ENCODE measurements at regions not wholly inside any gene's neighbourhood (a gene's known extent, or its start where the extent isn't known, plus 50 kb on each side); places are given as distances from the start of the nearest gene placed in this dataset.

DNA sequence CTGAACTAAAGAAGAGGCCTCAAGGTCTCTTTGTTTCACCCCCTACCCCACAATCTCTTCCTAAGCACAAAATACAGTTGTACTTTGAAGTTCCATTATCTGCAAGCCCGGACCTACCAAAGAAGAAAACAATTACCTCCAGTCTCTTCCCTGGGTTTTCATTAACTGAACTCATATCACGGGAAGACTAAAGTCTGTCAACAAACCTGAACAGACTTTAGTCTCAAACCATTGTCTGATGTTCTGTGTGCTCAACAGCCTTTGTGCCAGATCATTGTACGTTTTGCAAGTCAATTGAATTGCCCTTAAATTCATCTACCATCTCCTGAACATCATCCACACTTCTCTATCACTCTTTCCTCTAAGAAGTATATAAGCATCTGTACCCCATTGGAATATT lies 1021.9 kb upstream of the CDH2 start:
- TF ChIP-seq, protein P1, sequence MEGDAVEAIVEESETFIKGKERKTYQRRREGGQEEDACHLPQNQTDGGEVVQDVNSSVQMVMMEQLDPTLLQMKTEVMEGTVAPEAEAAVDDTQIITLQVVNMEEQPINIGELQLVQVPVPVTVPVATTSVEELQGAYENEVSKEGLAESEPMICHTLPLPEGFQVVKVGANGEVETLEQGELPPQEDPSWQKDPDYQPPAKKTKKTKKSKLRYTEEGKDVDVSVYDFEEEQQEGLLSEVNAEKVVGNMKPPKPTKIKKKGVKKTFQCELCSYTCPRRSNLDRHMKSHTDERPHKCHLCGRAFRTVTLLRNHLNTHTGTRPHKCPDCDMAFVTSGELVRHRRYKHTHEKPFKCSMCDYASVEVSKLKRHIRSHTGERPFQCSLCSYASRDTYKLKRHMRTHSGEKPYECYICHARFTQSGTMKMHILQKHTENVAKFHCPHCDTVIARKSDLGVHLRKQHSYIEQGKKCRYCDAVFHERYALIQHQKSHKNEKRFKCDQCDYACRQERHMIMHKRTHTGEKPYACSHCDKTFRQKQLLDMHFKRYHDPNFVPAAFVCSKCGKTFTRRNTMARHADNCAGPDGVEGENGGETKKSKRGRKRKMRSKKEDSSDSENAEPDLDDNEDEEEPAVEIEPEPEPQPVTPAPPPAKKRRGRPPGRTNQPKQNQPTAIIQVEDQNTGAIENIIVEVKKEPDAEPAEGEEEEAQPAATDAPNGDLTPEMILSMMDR (IDR thresholded peaks at IDR 0.05), result no peak
- no peak for TF ChIP-seq POLR2A (IDR thresholded peaks at IDR 0.05; ENCODE audit: low read length)
- TF ChIP-seq, protein P2, sequence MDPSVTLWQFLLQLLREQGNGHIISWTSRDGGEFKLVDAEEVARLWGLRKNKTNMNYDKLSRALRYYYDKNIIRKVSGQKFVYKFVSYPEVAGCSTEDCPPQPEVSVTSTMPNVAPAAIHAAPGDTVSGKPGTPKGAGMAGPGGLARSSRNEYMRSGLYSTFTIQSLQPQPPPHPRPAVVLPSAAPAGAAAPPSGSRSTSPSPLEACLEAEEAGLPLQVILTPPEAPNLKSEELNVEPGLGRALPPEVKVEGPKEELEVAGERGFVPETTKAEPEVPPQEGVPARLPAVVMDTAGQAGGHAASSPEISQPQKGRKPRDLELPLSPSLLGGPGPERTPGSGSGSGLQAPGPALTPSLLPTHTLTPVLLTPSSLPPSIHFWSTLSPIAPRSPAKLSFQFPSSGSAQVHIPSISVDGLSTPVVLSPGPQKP (IDR thresholded peaks at IDR 0.05; ENCODE audit: low read depth, low read length), result no peak
- TF ChIP-seq KDM1A (IDR thresholded peaks at IDR 0.05; ENCODE audit: low read depth), result no peak
- no peak for TF ChIP-seq BHLHE40 (IDR thresholded peaks at IDR 0.05; ENCODE audit: low read depth, low read length)
- TF ChIP-seq, protein P3, sequence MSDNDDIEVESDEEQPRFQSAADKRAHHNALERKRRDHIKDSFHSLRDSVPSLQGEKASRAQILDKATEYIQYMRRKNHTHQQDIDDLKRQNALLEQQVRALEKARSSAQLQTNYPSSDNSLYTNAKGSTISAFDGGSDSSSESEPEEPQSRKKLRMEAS (IDR thresholded peaks at IDR 0.05), result no peak
- no peak for TF ChIP-seq FOSL2 (IDR thresholded peaks at IDR 0.05)
- no peak for TF ChIP-seq FOSL2 (CRISPR knock-in tag; IDR thresholded peaks at IDR 0.05)
- TF ChIP-seq MAFK (IDR thresholded peaks at IDR 0.05; ENCODE audit: partially characterized antibody), result no peak
- TF ChIP-seq, protein P4, sequence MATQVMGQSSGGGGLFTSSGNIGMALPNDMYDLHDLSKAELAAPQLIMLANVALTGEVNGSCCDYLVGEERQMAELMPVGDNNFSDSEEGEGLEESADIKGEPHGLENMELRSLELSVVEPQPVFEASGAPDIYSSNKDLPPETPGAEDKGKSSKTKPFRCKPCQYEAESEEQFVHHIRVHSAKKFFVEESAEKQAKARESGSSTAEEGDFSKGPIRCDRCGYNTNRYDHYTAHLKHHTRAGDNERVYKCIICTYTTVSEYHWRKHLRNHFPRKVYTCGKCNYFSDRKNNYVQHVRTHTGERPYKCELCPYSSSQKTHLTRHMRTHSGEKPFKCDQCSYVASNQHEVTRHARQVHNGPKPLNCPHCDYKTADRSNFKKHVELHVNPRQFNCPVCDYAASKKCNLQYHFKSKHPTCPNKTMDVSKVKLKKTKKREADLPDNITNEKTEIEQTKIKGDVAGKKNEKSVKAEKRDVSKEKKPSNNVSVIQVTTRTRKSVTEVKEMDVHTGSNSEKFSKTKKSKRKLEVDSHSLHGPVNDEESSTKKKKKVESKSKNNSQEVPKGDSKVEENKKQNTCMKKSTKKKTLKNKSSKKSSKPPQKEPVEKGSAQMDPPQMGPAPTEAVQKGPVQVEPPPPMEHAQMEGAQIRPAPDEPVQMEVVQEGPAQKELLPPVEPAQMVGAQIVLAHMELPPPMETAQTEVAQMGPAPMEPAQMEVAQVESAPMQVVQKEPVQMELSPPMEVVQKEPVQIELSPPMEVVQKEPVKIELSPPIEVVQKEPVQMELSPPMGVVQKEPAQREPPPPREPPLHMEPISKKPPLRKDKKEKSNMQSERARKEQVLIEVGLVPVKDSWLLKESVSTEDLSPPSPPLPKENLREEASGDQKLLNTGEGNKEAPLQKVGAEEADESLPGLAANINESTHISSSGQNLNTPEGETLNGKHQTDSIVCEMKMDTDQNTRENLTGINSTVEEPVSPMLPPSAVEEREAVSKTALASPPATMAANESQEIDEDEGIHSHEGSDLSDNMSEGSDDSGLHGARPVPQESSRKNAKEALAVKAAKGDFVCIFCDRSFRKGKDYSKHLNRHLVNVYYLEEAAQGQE (IDR thresholded peaks at IDR 0.05), result no peak
